OCI-LY1 (cell line): ENCODE measurements at regions not wholly inside any gene's neighbourhood (a gene's known extent, or its start where the extent isn't known, plus 50 kb on each side); places are given as distances from the start of the nearest gene placed in this dataset.
"Not testable (repeated sequence)": the region's sequence is repeated elsewhere in the genome, so short reads cannot be mapped to it uniquely, and the experiment has no call there.

Source experiments
- EZH2 ChIP-seq: fragments of 200-600 bp; sonication (generic), shearing (Covaris generic); IDR thresholded peaks from 2 replicates; pipeline ENCODE4 v1.8.0; 2017; ENCODE audit warnings: borderline replicate concordance, mixed run types, mild to moderate bottlenecking, antibody characterized with exemption, low read length, moderate library complexity, mixed read lengths
- TF ChIP-seq, protein P1 (sequence below): fragments of 200-600 bp; sonication (generic), shearing (Covaris generic); IDR thresholded peaks from 2 replicates; pipeline ENCODE4 v1.5.1; 2017; ENCODE audit warnings: mild to moderate bottlenecking, antibody characterized with exemption, low read length, moderate library complexity, mixed read lengths

DNA sequence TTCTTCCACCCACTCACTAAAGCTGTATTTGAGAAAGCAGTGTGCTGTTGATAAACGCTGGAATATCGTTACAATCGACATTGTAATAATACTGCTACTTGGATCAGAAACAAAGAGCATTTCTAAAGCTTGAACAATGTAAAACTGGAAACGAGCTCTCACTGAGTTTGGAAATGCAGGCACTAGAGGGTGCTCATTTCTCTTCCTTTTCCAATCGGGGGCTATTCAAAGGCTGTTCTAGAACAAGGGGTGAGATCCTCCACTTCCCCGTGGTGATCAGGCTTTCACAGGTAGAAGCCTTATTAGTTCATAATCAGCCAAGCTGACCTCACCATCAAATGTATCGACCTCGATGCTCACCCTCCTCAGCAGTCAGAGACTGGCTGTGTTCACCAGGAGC lies 245.3 kb upstream of the PRSS1 start:
- TF ChIP-seq, protein P1, sequence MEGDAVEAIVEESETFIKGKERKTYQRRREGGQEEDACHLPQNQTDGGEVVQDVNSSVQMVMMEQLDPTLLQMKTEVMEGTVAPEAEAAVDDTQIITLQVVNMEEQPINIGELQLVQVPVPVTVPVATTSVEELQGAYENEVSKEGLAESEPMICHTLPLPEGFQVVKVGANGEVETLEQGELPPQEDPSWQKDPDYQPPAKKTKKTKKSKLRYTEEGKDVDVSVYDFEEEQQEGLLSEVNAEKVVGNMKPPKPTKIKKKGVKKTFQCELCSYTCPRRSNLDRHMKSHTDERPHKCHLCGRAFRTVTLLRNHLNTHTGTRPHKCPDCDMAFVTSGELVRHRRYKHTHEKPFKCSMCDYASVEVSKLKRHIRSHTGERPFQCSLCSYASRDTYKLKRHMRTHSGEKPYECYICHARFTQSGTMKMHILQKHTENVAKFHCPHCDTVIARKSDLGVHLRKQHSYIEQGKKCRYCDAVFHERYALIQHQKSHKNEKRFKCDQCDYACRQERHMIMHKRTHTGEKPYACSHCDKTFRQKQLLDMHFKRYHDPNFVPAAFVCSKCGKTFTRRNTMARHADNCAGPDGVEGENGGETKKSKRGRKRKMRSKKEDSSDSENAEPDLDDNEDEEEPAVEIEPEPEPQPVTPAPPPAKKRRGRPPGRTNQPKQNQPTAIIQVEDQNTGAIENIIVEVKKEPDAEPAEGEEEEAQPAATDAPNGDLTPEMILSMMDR = not testable (repeated sequence)
- TF ChIP-seq EZH2 = not testable (repeated sequence)
